ENCODE measurements at regions not wholly inside any gene's neighbourhood (a gene's known extent, or its start where the extent isn't known, plus 50 kb on each side); places are given as distances from the start of the nearest gene placed in this dataset.
"Not testable (repeated sequence)": the region's sequence is repeated elsewhere in the genome, so short reads cannot be mapped to it uniquely, and the experiment has no call there.

GRCh38 chr4:52410971-52411370 is 248.1 kb downstream of the USP46 start:
- TF ChIP-seq CTCF (IDR thresholded peaks at IDR 0.05): no peak
- ATAC-seq (ENCODE audit: low FRiP score) (no peak), DNase-seq (ENCODE audit: low spot score) (no peak)

- no peak for DNase-seq (ENCODE audit: low spot score)
- no peak for ATAC-seq (ENCODE audit: low FRiP score)
- no peak for TF ChIP-seq CTCF (IDR thresholded peaks at IDR 0.05)
Observed at GRCh38 chr4:52420330-52420729, 238.8 kb downstream of the USP46 start.

- no peak for DNase-seq (ENCODE audit: low spot score)
- no peak for TF ChIP-seq CTCF (IDR thresholded peaks at IDR 0.05)
- no peak for ATAC-seq (ENCODE audit: low FRiP score)
Observed at GRCh38 chr4:52421811-52422213, 237.3 kb downstream of the USP46 start.

GRCh38 chr4:52423967-52424366 is 235.1 kb downstream of the USP46 start:
- TF ChIP-seq CTCF (IDR thresholded peaks at IDR 0.05): no peak
- ATAC-seq (ENCODE audit: low FRiP score): no peak
- no peak for DNase-seq (ENCODE audit: low spot score)

GRCh38 chr4:52425751-52426326 is 233.3 kb downstream of the USP46 start:
- DNase-seq (ENCODE audit: low spot score) (no peak), ATAC-seq (ENCODE audit: low FRiP score) (no peak)
- TF ChIP-seq CTCF (IDR thresholded peaks at IDR 0.05): no peak

- ATAC-seq (ENCODE audit: low FRiP score) (no peak), DNase-seq (ENCODE audit: low spot score) (no peak)
- TF ChIP-seq CTCF (IDR thresholded peaks at IDR 0.05): no peak
Observed at GRCh38 chr4:52431410-52431809, 227.7 kb downstream of the USP46 start.

GRCh38 chr4:52431869-52432268 is 227.2 kb downstream of the USP46 start:
- ATAC-seq (ENCODE audit: low FRiP score) (no peak), DNase-seq (ENCODE audit: low spot score) (no peak)
- no peak for TF ChIP-seq CTCF (IDR thresholded peaks at IDR 0.05)

GRCh38 chr4:52442524-52442923 is 216.6 kb downstream of the USP46 start:
- not testable (repeated sequence) for ATAC-seq (ENCODE audit: low FRiP score); DNase-seq (ENCODE audit: low spot score)

All from omental fat pad (tissue), 3 donors.